SJCRH30 (cell line): ENCODE measurements at regions not wholly inside any gene's neighbourhood (a gene's known extent, or its start where the extent isn't known, plus 50 kb on each side); places are given as distances from the start of the nearest gene placed in this dataset.
"Not testable (repeated sequence)": the region's sequence is repeated elsewhere in the genome, so short reads cannot be mapped to it uniquely, and the experiment has no call there.

Experiments used
- DNase-seq, 2 experiments: peaks; one replicate each; pipeline ENCODE4 v3.0.0-alpha.2; 2015 to 2020
- H3K27ac ChIP-seq: fragments of 250-450 bp; sonication (Bioruptor Pico); 2 replicates; pipeline ENCODE4 v1.5.1; 2020; ENCODE audit warnings: mild to moderate bottlenecking, moderate library complexity
- H3K27me3 ChIP-seq: fragments of 250-450 bp; sonication (Bioruptor Pico); 2 replicates; pipeline ENCODE4 v1.5.1; 2020; ENCODE audit warnings: mild to moderate bottlenecking, moderate library complexity
- H3K36me3 ChIP-seq: fragments of 250-450 bp; sonication (Bioruptor Pico); 2 replicates; pipeline ENCODE4 v1.5.1; 2020; ENCODE audit warnings: mild to moderate bottlenecking, moderate library complexity
- H3K4me1 ChIP-seq: fragments of 250-450 bp; sonication (Bioruptor Pico); 2 replicates; pipeline ENCODE4 v1.5.1; 2020; ENCODE audit warnings: mild to moderate bottlenecking, moderate library complexity
- H3K4me3 ChIP-seq: fragments of 250-450 bp; sonication (Bioruptor Pico); 2 replicates; pipeline ENCODE4 v1.5.1; 2020; ENCODE audit warnings: mild to moderate bottlenecking, moderate library complexity
- H3K9me3 ChIP-seq: fragments of 250-450 bp; sonication (Bioruptor Pico); replicated peaks from 2 replicates; pipeline ENCODE4 v1.5.1; 2020; ENCODE audit warnings: mild to moderate bottlenecking, moderate library complexity

- Histone ChIP-seq H3K27me3 (no peaks in the 10 kb centered on the region), H3K27ac (no peak overlapping the region), H3K36me3 (no peaks in the 10 kb centered on the region), H3K4me1 (peaks cover 4% of the 10 kb centered on the region), H3K4me3 (no peak overlapping the region), H3K9me3 (no peaks in the 10 kb centered on the region)
- DNase-seq: no peak
Measured at GRCh38 chr17:71067669-71068407, 898.5 kb downstream of the KCNJ2 start.

DNA sequence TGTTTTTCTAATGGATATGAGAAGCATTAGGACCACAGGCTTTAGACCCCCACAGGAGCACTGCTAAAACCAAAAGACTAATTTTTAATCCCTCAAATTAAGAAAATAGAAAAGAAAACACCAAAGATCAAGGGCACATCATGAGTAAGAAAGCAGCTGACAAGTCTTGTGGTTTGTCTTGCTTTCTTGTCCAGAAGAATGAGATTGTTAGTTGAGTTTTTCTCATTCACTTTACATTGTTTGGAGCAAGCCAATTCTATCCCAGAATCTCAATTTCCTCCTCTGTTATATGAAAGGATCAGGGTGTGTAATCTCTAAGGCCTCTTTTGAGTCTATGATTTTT, 899.0 kb downstream of the KCNJ2 start:
- H3K4me1 ChIP-seq: peaks cover 4% of the 10 kb centered on the region
- H3K36me3 ChIP-seq: no peaks in the 10 kb centered on the region
- DNase-seq: no peak
- no peaks in the 10 kb centered on the region for H3K9me3 ChIP-seq
- no peaks in the 10 kb centered on the region for H3K27me3 ChIP-seq
- no peak overlapping the region for H3K27ac ChIP-seq
- no peak overlapping the region for H3K4me3 ChIP-seq

DNA sequence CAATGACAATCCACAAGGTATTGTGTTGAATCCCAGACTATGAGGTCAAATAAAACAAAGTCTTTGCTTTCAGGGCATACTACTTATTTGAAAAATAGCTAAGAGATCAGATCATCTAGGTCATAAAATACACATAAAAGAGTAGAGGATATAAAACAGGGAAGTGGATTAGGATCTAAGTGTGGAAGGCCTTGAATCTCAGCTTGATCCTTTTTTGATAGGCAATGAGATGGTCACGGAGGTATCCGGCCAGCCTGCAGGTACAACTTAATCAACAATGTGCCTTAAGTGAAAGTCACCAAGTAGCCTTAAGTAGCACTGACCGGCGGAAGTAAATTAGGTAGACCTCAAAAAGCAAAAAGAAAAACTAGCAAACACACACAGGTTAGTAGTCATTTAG, 901.7 kb downstream of the KCNJ2 start:
- Histone ChIP-seq H3K27ac (no peak overlapping the region), H3K27me3 (no peaks in the 10 kb centered on the region), H3K4me1 (peaks cover 4% of the 10 kb centered on the region), H3K36me3 (no peaks in the 10 kb centered on the region), H3K9me3 (no peaks in the 10 kb centered on the region), H3K4me3 (no peak overlapping the region)
- no peak for DNase-seq

GRCh38 chr17:71071837-71072236, 902.5 kb downstream of the KCNJ2 start:
- Histone ChIP-seq H3K4me1 (peaks cover 4% of the 10 kb centered on the region), H3K36me3 (no peaks in the 10 kb centered on the region), H3K27me3 (no peaks in the 10 kb centered on the region), H3K27ac (no peak overlapping the region), H3K4me3 (no peak overlapping the region), H3K9me3 (no peaks in the 10 kb centered on the region)
- peak; percentile 66 to 68 for DNase-seq

DNA sequence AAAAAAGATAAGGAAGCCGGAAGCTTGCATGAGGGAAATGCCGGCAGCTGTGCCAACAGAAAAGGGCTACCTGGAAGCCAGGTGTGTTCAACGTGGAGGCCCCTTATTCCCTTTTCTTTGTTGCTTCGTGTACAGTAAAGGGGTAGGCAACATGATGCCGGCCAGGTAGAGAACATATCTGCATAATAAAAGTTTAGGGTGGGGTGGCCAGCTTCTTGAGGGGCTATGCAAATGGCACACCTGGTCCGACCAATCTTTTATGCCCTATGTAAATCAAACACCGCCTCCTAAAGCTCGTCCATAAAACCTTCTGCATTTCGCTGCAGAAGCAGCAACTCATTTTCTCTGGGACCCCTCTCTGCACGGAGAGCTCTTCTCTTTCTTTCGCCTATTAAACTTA, 911.6 kb downstream of the KCNJ2 start:
- Histone ChIP-seq H3K27ac (no peak overlapping the region), H3K4me1 (no peaks in the 10 kb centered on the region), H3K4me3 (no peak overlapping the region), H3K27me3 (no peaks in the 10 kb centered on the region), H3K9me3 (no peaks in the 10 kb centered on the region), H3K36me3 (no peaks in the 10 kb centered on the region)
- no peak for DNase-seq

- no peaks in the 10 kb centered on the region for H3K36me3 ChIP-seq
- H3K9me3 ChIP-seq: no peaks in the 10 kb centered on the region
- DNase-seq: no peak
- no peaks in the 10 kb centered on the region for H3K4me1 ChIP-seq
- no peak overlapping the region for H3K27ac ChIP-seq
- no peak overlapping the region for H3K4me3 ChIP-seq
- 0 out of 2 replicates have a peak, but pooled peaks cover 4% of the 10 kb centered on the region for H3K27me3 ChIP-seq
Measured at GRCh38 chr17:71081666-71082065, 912.3 kb downstream of the KCNJ2 start.

DNA sequence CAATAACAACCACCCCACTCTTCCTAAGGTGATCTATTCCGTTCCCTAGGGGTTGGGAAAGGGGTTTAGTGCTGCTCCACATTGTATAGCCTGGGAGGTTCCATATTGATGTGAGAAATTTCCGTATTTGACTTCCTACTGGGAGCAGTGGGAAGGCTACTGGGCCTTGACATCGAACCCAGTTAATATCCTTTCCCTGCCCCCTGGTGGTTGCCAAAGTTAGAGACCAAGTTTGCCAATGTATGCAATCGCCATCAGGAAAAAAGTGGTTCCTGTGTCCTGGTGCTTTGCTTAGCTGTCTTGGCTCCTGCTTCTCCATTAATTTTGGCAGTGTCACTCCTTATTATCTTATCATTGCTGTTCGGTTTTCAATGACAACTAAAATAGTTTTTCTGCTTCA, 914.9 kb downstream of the KCNJ2 start:
- no peak overlapping the region for H3K4me3 ChIP-seq
- H3K27me3 ChIP-seq: 0 out of 2 replicates have a peak, but pooled peaks cover 6% of the 10 kb centered on the region
- peak; percentile 43 to 67 for DNase-seq
- no peaks in the 10 kb centered on the region for H3K9me3 ChIP-seq
- H3K4me1 ChIP-seq: no peaks in the 10 kb centered on the region
- H3K27ac ChIP-seq: no peak overlapping the region
- H3K36me3 ChIP-seq: no peaks in the 10 kb centered on the region

- Histone ChIP-seq H3K4me1 (no peaks in the 10 kb centered on the region), H3K27ac (no peak overlapping the region), H3K4me3 (no peak overlapping the region), H3K27me3 (0 out of 2 replicates have a peak, but pooled peaks cover 6% of the 10 kb centered on the region), H3K9me3 (no peaks in the 10 kb centered on the region), H3K36me3 (no peaks in the 10 kb centered on the region)
- DNase-seq: no peak
Measured at GRCh38 chr17:71084838-71085237, 915.5 kb downstream of the KCNJ2 start.

DNA sequence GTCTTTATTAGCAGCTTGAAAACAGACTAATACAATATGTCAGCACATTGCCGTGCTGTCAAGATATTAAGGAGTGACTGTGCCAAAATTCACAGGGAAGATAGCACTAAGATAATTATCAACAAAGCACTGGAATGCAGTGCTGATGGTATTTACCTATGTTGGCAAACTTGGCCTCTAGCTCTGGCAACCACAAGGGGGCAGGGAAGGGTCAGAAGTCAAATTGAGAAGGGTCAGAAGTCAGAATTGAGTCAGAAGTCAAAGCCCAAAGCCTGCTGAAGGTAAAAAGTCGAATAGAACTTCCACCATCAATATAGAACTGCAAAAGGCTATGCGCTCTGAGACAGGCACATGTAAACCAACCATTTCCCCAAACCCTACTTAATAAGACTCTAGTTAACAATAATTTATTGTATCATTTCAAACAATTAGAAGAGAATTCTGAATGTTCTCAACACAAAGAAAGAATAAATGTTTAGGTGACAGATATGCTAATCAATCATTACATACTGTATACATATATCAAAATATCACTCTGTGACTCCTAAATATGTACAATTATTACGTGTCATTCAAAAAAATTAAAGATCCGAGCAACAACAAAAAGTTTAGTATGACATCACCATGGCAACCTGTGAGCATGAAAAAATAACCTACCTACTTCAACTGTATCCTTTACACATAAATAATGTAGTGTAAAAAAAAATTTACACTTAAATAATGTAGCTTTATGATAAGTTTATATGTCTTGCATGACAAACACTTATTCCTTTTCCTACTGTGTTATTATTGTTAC, 916.1 kb downstream of the KCNJ2 start:
- Histone ChIP-seq H3K27ac (no peak overlapping the region), H3K36me3 (no peaks in the 10 kb centered on the region), H3K4me1 (no peaks in the 10 kb centered on the region), H3K4me3 (no peak overlapping the region), H3K9me3 (no peaks in the 10 kb centered on the region), H3K27me3 (0 out of 2 replicates have a peak, but pooled peaks cover 6% of the 10 kb centered on the region)
- peak; percentile 28 to 49 for DNase-seq

DNA sequence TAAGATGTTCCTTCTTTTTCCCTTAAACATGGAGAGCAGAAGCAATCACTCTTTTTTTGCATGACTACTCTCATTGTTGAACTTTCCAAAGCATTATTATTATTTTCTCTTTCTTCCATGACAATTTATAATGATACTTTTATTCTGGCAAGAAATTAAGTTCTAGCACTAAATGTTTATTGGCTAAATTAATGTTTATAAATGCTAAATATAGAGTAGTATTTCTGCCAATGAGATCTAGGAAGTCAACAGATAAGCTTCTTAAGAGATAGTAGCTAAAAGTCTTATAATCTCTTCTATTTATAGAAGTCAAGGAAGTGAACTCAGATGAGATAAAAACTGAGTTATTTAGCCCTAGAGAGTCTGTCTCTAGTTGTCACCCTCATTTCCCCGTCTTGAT, 920.1 kb downstream of the KCNJ2 start:
- H3K27ac ChIP-seq: no peak overlapping the region
- H3K27me3 ChIP-seq: 0 out of 2 replicates have a peak, but pooled peaks cover 6% of the 10 kb centered on the region
- no peak for DNase-seq
- H3K4me1 ChIP-seq: no peaks in the 10 kb centered on the region
- H3K4me3 ChIP-seq: no peak overlapping the region
- no peaks in the 10 kb centered on the region for H3K36me3 ChIP-seq
- H3K9me3 ChIP-seq: no peaks in the 10 kb centered on the region

GRCh38 chr17:71098071-71098470, 928.7 kb downstream of the KCNJ2 start:
- no peaks in the 10 kb centered on the region for H3K9me3 ChIP-seq
- no peak overlapping the region for H3K4me3 ChIP-seq
- DNase-seq: no peak
- no peaks in the 10 kb centered on the region for H3K4me1 ChIP-seq
- no peaks in the 10 kb centered on the region; the same call in 1 of the 2 replicates for H3K27me3 ChIP-seq
- no peaks in the 10 kb centered on the region for H3K36me3 ChIP-seq
- H3K27ac ChIP-seq: no peak overlapping the region

DNA sequence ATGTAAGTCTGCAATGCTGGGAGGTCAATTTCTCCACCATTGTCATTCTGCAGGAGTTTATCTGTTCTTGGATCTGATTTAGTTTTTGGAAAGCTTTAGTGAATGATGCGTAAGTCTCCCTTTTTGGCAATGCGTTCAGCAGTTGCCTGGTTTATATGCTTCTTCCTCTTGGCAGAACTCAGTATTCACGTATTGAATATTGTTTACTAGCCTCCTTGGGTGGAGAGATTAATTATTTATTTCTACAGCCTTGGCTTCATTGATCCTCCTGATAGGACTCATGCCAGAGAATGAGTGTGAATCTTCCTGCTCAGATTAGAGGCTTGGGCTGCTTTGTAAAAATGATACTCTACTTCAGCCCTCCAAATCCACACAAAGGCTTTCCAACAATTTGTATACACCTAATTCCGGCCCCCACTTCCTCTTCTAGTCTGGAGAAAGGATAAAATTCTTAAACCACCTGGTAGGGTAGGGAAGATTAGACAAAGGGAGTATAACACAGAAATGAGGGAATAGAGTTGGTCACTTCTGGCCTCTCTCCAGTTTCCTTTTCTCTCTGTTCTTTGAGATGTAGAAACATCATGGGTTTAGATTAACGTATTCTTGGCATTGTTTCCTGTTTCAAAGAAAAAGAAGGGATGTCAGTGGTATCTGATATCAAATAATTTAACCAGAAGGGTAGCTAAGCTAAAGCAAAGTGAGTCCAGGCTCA, 929.8 kb downstream of the KCNJ2 start:
- no peaks in the 10 kb centered on the region; the same call in 1 of the 2 replicates for H3K27me3 ChIP-seq
- no peak for DNase-seq
- H3K4me3 ChIP-seq: no peak overlapping the region
- no peaks in the 10 kb centered on the region for H3K4me1 ChIP-seq
- H3K27ac ChIP-seq: no peak overlapping the region
- no peaks in the 10 kb centered on the region for H3K36me3 ChIP-seq
- H3K9me3 ChIP-seq: no peaks in the 10 kb centered on the region

DNA sequence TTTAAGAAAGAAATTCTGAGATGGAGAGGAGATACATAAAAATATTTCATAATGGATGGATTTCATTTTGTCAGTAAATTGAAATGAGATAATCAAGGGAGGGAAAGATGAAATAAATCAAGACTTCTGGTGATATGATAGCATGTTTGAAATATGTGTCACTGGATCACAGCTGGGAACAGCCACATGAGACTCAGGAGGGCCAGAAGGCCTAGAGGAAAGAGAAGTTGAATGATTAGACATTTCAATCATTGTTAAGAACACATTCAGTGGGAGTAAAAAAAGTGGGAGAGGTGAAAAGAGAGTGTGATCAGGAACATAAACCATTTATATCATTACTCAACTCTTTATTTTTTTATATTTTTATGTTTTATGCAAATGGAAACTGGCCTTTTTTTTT, 933.4 kb downstream of the KCNJ2 start:
- no peaks in the 10 kb centered on the region for H3K4me1 ChIP-seq
- no peaks in the 10 kb centered on the region for H3K36me3 ChIP-seq
- no peak overlapping the region for H3K27ac ChIP-seq
- no peak overlapping the region for H3K4me3 ChIP-seq
- DNase-seq: no peak
- no peaks in the 10 kb centered on the region for H3K9me3 ChIP-seq
- no peaks in the 10 kb centered on the region; the same call in 1 of the 2 replicates for H3K27me3 ChIP-seq

GRCh38 chr17:71104225-71104624, 934.9 kb downstream of the KCNJ2 start:
- Histone ChIP-seq H3K27me3 (no peaks in the 10 kb centered on the region; the same call in 1 of the 2 replicates), H3K27ac (no peak overlapping the region), H3K36me3 (no peaks in the 10 kb centered on the region), H3K9me3 (no peaks in the 10 kb centered on the region), H3K4me1 (no peaks in the 10 kb centered on the region), H3K4me3 (no peak overlapping the region)
- no peak for DNase-seq

GRCh38 chr17:71106056-71106455, 936.7 kb downstream of the KCNJ2 start:
- not testable (repeated sequence) for H3K27me3 ChIP-seq, H3K27ac ChIP-seq, DNase-seq, H3K9me3 ChIP-seq, H3K36me3 ChIP-seq, H3K4me1 ChIP-seq, H3K4me3 ChIP-seq
